HL-60 (cell line): ENCODE measurements at regions not wholly inside any gene's neighbourhood (a gene's known extent, or its start where the extent isn't known, plus 50 kb on each side); places are given as distances from the start of the nearest gene placed in this dataset.

Source experiments
- DNase-seq, 2 experiments: peaks; one replicate each; pipeline ENCODE4 v3.0.0-alpha.2; 2010 to 2020; ENCODE audit warnings: low read depth in 1 of 2, low spot score in 1 of 2
- H3K27ac ChIP-seq: fragments of 250-450 bp; sonication (Bioruptor Pico); replicated peaks from 2 replicates; pipeline ENCODE4 v1.5.1; 2020; ENCODE audit warnings: mild to moderate bottlenecking, moderate library complexity
- H3K27me3 ChIP-seq: fragments of 250-450 bp; sonication (Bioruptor Pico); 2 replicates; pipeline ENCODE4 v1.5.1; 2021; ENCODE audit warnings: mild to moderate bottlenecking, moderate library complexity; ENCODE audit not compliant: insufficient read depth, poor library complexity, severe bottlenecking
- H3K4me3 ChIP-seq: replicated peaks from 2 replicates; pipeline ENCODE4 v1.5.1; 2011; ENCODE audit warnings: mild to moderate bottlenecking, control low read depth, low read length; ENCODE audit not compliant: insufficient read depth
- CTCF ChIP-seq: IDR thresholded peaks from one replicate; pipeline ENCODE4 v1.5.1; 2011; ENCODE audit warnings: low read length, control low read depth, inconsistent platforms; ENCODE audit not compliant: insufficient read depth
- GABPA ChIP-seq: IDR thresholded peaks from 2 replicates; pipeline ENCODE4 v1.6.1; 2012; ENCODE audit warnings: low read depth
- POLR2AphosphoS5 ChIP-seq: IDR thresholded peaks from 2 replicates; pipeline ENCODE4 v1.6.1; 2012; ENCODE audit warnings: low read depth
- SPI1 ChIP-seq: IDR thresholded peaks from 2 replicates; pipeline ENCODE4 v1.6.1; 2012; ENCODE audit warnings: low read depth, mild to moderate bottlenecking, borderline replicate concordance
- TF ChIP-seq, protein P1 (sequence below): IDR thresholded peaks from 2 replicates; pipeline ENCODE4 v1.6.1; 2012; ENCODE audit warnings: low read depth; ENCODE audit not compliant: insufficient replicate concordance

GRCh38 chr12:66952668-66953067 is 273.8 kb upstream of the GRIP1 start:
- Histone ChIP-seq H3K27me3 (no peaks in the 10 kb centered on the region), H3K27ac (no peak overlapping the region), H3K4me3 (no peak overlapping the region)
- no peak for TF ChIP-seq GABPA
- no peak for TF ChIP-seq SPI1
- TF ChIP-seq, protein P1, sequence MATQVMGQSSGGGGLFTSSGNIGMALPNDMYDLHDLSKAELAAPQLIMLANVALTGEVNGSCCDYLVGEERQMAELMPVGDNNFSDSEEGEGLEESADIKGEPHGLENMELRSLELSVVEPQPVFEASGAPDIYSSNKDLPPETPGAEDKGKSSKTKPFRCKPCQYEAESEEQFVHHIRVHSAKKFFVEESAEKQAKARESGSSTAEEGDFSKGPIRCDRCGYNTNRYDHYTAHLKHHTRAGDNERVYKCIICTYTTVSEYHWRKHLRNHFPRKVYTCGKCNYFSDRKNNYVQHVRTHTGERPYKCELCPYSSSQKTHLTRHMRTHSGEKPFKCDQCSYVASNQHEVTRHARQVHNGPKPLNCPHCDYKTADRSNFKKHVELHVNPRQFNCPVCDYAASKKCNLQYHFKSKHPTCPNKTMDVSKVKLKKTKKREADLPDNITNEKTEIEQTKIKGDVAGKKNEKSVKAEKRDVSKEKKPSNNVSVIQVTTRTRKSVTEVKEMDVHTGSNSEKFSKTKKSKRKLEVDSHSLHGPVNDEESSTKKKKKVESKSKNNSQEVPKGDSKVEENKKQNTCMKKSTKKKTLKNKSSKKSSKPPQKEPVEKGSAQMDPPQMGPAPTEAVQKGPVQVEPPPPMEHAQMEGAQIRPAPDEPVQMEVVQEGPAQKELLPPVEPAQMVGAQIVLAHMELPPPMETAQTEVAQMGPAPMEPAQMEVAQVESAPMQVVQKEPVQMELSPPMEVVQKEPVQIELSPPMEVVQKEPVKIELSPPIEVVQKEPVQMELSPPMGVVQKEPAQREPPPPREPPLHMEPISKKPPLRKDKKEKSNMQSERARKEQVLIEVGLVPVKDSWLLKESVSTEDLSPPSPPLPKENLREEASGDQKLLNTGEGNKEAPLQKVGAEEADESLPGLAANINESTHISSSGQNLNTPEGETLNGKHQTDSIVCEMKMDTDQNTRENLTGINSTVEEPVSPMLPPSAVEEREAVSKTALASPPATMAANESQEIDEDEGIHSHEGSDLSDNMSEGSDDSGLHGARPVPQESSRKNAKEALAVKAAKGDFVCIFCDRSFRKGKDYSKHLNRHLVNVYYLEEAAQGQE, result no peak
- TF ChIP-seq POLR2AphosphoS5, result no peak
- no peak for TF ChIP-seq CTCF
- DNase-seq, result no peak

DNA sequence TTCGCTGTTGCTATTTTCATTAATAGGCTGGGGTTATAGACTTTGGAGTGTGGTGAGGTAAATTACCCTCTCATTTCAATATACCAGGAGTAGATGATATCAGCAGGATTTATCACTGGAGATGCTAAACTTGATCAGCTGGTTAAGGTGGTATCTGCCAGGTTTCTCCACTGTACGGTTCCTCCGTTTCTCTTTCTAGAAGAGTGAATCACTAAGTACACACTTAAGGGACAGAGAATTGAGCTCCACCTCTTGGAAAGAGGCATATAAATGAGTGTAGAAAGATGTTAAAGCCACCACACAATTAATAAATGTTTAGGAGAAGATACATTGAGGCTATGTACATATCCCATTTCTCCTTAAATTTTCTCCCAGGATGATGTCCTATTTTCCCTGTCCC is 277.4 kb upstream of the GRIP1 start:
- DNase-seq, result no peak
- no peak for TF ChIP-seq CTCF
- TF ChIP-seq SPI1, result no peak
- no peak for TF ChIP-seq GABPA
- TF ChIP-seq, protein P1, result no peak
- no peak for TF ChIP-seq POLR2AphosphoS5
- Histone ChIP-seq H3K4me3 (no peak overlapping the region), H3K27ac (no peak overlapping the region), H3K27me3 (no peaks in the 10 kb centered on the region)

GRCh38 chr12:66959276-66959675 is 280.4 kb upstream of the GRIP1 start:
- TF ChIP-seq POLR2AphosphoS5 (no peak), GABPA (no peak), CTCF (no peak), SPI1 (no peak)
- TF ChIP-seq, protein P1, result no peak
- Histone ChIP-seq H3K4me3 (no peak overlapping the region), H3K27ac (no peak overlapping the region), H3K27me3 (no peaks in the 10 kb centered on the region)
- no peak for DNase-seq
